Hepatocyte (in vitro differentiated cells): ENCODE measurements at regions not wholly inside any gene's neighbourhood (a gene's known extent, or its start where the extent isn't known, plus 50 kb on each side); places are given as distances from the start of the nearest gene placed in this dataset.

Source experiments
- CTCF ChIP-seq: fragments of 200-600 bp; sonication (generic); IDR thresholded peaks from 2 replicates; pipeline ENCODE4 v1.5.1; 2016; ENCODE audit warnings: antibody characterized with exemption, mild to moderate bottlenecking; ENCODE audit not compliant: poor library complexity
- EZH2 ChIP-seq: fragments of 200-600 bp; sonication (generic); IDR thresholded peaks from 2 replicates; pipeline ENCODE4 v1.6.1; 2016; ENCODE audit warnings: antibody characterized with exemption, mild to moderate bottlenecking, borderline replicate concordance
- EZH2phosphoT487 ChIP-seq: fragments of 200-600 bp; sonication (generic); IDR thresholded peaks from one replicate; pipeline ENCODE4 v1.6.1; 2018; ENCODE audit warnings: antibody characterized with exemption, mild to moderate bottlenecking, low read depth, moderate library complexity; ENCODE audit not compliant: unreplicated experiment, severe bottlenecking

GRCh38 chr10:33460505-33461294, 126.2 kb upstream of the NRP1 start:
- TF ChIP-seq CTCF (no peak), EZH2 (no peak), EZH2phosphoT487 (no peak)
